ENCODE measurements at regions not wholly inside any gene's neighbourhood (a gene's known extent, or its start where the extent isn't known, plus 50 kb on each side); places are given as distances from the start of the nearest gene placed in this dataset.

DNA sequence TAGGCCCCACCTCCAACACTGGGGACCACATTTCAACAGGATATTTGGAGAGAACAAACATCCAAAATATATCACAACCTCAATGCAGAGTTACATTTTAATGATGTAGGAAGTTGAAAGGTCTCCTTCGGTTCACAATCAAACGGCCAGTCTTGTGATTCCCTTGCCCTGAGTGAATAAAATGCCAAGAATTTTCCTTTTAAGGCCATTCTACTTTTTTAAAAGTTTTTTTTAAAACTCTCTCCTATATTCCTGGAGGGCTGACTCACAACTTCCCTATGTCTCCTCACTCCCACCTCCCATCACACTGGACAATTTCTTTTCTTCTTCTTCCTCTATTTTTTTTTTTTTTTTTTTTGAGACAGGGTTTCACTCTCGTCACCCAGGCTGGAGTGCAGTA lies 693.6 kb upstream of the AUTS2 start:
- no peaks in the 10 kb centered on the region for H3K9me2 ChIP-seq (replicated peaks; ENCODE audit: control insufficient read depth, low read length)
- no peaks in the 10 kb centered on the region for H3K9me3 ChIP-seq (ENCODE audit: control insufficient read depth, insufficient read depth, low read length)
- no peak overlapping the region for H3K27ac ChIP-seq (ENCODE audit: low read depth, low read length)
- H3K79me2 ChIP-seq (ENCODE audit: control insufficient read depth, low read length): no peaks in the 10 kb centered on the region
- TF ChIP-seq EZH2phosphoT487 (IDR thresholded peaks at IDR 0.05; ENCODE audit: borderline replicate concordance, low read length): no peak
- TF ChIP-seq CTCF (IDR thresholded peaks at IDR 0.05; ENCODE audit: low read depth, low read length, poor library complexity, severe bottlenecking): no peak
- H3K27me3 ChIP-seq (ENCODE audit: control insufficient read depth, low read length): no peaks in the 10 kb centered on the region
- no peak overlapping the region for H3K4me2 ChIP-seq (ENCODE audit: low read length)
- no peak overlapping the region for H3K4me3 ChIP-seq (ENCODE audit: low read length)
- H3K36me3 ChIP-seq (ENCODE audit: control insufficient read depth, low read length): no peaks in the 10 kb centered on the region
- H3F3A ChIP-seq (ENCODE audit: control insufficient read depth, insufficient read depth): no peaks in the 10 kb centered on the region
- H4K20me1 ChIP-seq (ENCODE audit: control insufficient read depth, insufficient read depth, low read depth, low read length): no peaks in the 10 kb centered on the region
- no peaks in the 10 kb centered on the region for H3K4me1 ChIP-seq (ENCODE audit: control insufficient read depth, low read length)

DNA sequence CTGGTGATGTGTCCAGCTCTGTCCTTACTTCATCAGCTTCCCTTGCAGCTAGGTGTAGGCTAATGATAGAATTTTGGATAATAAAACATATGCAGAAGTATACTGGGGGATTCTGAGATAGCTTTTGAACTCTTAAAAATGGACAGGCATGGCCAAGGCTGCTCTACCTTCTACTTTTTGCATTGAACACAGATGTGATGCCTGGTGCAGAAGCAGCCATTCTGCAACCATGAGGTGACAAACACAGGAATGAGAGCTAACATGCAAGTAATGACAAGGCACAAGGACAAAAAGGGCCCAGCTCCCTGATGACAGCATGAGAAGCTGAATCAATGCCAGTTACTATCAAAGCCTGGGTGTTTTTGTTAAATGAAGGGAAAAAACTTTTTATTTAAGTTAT lies 686.5 kb upstream of the AUTS2 start:
- H3K4me1 ChIP-seq (ENCODE audit: control insufficient read depth, low read length): no peaks in the 10 kb centered on the region
- no peaks in the 10 kb centered on the region for H4K20me1 ChIP-seq (ENCODE audit: control insufficient read depth, insufficient read depth, low read depth, low read length)
- H3K79me2 ChIP-seq (ENCODE audit: control insufficient read depth, low read length): no peaks in the 10 kb centered on the region
- no peaks in the 10 kb centered on the region for H3K27me3 ChIP-seq (ENCODE audit: control insufficient read depth, low read length)
- no peaks in the 10 kb centered on the region for H3F3A ChIP-seq (ENCODE audit: control insufficient read depth, insufficient read depth)
- H3K9me2 ChIP-seq (replicated peaks; ENCODE audit: control insufficient read depth, low read length): no peaks in the 10 kb centered on the region
- TF ChIP-seq EZH2phosphoT487 (IDR thresholded peaks at IDR 0.05; ENCODE audit: borderline replicate concordance, low read length) (no peak), CTCF (IDR thresholded peaks at IDR 0.05; ENCODE audit: low read depth, low read length, poor library complexity, severe bottlenecking) (no peak)
- no peaks in the 10 kb centered on the region for H3K9me3 ChIP-seq (ENCODE audit: control insufficient read depth, insufficient read depth, low read length)
- no peak overlapping the region for H3K4me3 ChIP-seq (ENCODE audit: low read length)
- no peak overlapping the region for H3K4me2 ChIP-seq (ENCODE audit: low read length)
- H3K27ac ChIP-seq (ENCODE audit: low read depth, low read length): no peak overlapping the region
- no peaks in the 10 kb centered on the region for H3K36me3 ChIP-seq (ENCODE audit: control insufficient read depth, low read length)

- Histone ChIP-seq H3K4me1 (ENCODE audit: control insufficient read depth, low read length) (no peaks in the 10 kb centered on the region), H3F3A (ENCODE audit: control insufficient read depth, insufficient read depth) (no peaks in the 10 kb centered on the region), H3K79me2 (ENCODE audit: control insufficient read depth, low read length) (no peaks in the 10 kb centered on the region), H3K9me2 (replicated peaks; ENCODE audit: control insufficient read depth, low read length) (no peaks in the 10 kb centered on the region), H3K4me2 (ENCODE audit: low read length) (no peak overlapping the region), H3K27ac (ENCODE audit: low read depth, low read length) (no peak overlapping the region), H4K20me1 (ENCODE audit: control insufficient read depth, insufficient read depth, low read depth, low read length) (no peaks in the 10 kb centered on the region), H3K4me3 (ENCODE audit: low read length) (no peak overlapping the region), H3K36me3 (ENCODE audit: control insufficient read depth, low read length) (no peaks in the 10 kb centered on the region), H3K27me3 (ENCODE audit: control insufficient read depth, low read length) (no peaks in the 10 kb centered on the region), H3K9me3 (ENCODE audit: control insufficient read depth, insufficient read depth, low read length) (0 out of 2 replicates have a peak, but pooled peaks cover 4% of the 10 kb centered on the region)
- TF ChIP-seq EZH2phosphoT487 (IDR thresholded peaks at IDR 0.05; ENCODE audit: borderline replicate concordance, low read length) (no peak), CTCF (IDR thresholded peaks at IDR 0.05; ENCODE audit: low read depth, low read length, poor library complexity, severe bottlenecking) (no peak)
Observed at GRCh38 chr7:68914006-68914405, 684.3 kb upstream of the AUTS2 start.

Measured in DOHH2 (cell line).